ENCODE measurements at regions not wholly inside any gene's neighbourhood (a gene's known extent, or its start where the extent isn't known, plus 50 kb on each side); places are given as distances from the start of the nearest gene placed in this dataset.

DNA sequence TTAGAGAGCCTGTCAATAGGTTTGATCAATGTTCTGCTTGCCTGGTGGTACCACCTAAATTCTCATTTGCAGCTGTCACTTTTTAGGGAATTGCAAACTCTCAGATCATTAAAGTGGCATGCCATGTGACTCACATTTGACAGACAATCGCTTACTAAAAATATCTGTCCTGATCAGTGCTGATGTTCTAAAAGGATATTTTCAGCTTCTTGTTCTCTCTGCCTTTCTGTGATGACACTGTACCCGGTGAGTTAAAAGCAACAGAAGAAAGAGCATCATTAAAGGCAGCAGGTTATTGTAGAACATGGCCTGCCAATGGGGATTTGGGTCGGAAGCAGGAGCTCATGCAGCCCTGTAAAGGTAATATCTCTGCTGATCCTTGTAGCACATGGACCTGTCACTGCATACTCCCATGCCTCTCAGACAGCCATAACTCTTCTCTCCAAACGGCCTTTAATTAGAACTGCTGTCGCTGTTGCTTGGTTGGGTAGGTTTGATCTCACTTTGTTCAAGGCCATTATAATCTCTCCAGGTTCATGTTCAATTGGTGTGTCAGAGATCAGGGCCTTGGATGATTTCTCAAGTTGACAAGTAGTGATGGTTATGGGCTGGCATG is 441.3 kb upstream of the DEPDC1 start:
- H3K4me3 ChIP-seq (ENCODE audit: low read length): no peak overlapping the region
- WGBS, 2 experiments (ENCODE audit: insufficient coverage in 1 of 2, insufficient read length in 1 of 2): 93 to 100% methylated on average over 3 to 5 of the region's 5 CpGs
- TF ChIP-seq CTCF (conservative IDR thresholded peaks at IDR 0.05): no peak
- H3K9me3 ChIP-seq (ENCODE audit: control insufficient read depth, low read length): no peaks in the 10 kb centered on the region
- Mint-ChIP-seq H3K4me3 (no peak overlapping the region), H3K9me3 (no peaks in the 10 kb centered on the region), H3K27ac (no peak overlapping the region), H3K36me3 (ENCODE audit: low read depth) (no peaks in the 10 kb centered on the region), H3K27me3 (ENCODE audit: insufficient read depth) (no peaks in the 10 kb centered on the region), H3K4me1 (no peaks in the 10 kb centered on the region)
- no peak for DNase-seq
- H3K36me3 ChIP-seq (ENCODE audit: control insufficient read depth, insufficient read depth, low read length): no peaks in the 10 kb centered on the region
- no peaks in the 10 kb centered on the region for H3K27me3 ChIP-seq (ENCODE audit: control insufficient read depth, insufficient read depth, low read length, poor library complexity, severe bottlenecking)
- H3K9ac ChIP-seq (ENCODE audit: extremely low read depth, low read length, poor library complexity, severe bottlenecking): no peak overlapping the region
- no peaks in the 10 kb centered on the region for H3K4me1 ChIP-seq (ENCODE audit: control insufficient read depth, insufficient read depth, low read length)
- no peak overlapping the region for H3K27ac ChIP-seq (ENCODE audit: low read depth, low read length)

DNA sequence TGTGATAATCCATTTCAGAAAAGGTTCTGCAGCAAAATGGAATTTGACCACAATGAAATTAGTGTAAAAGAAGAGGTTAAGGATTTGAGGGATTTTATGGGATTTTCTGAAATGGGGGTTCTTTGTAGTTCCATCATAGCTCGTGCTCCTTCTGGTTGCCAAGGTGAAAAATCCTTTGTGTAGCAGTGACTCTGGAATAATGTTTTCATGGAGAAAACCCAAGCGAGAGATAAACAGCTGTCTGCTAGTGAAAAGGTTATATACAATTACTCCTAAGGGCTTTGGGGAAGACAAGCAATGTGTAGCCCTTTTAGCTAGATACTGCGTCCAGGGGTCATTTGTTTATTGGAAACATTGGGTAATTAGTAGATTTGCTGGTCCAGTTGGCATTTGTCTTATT is 453.2 kb upstream of the DEPDC1 start:
- Mint-ChIP-seq H3K4me1 (no peaks in the 10 kb centered on the region), H3K4me3 (no peak overlapping the region), H3K27ac (no peak overlapping the region), H3K36me3 (ENCODE audit: low read depth) (no peaks in the 10 kb centered on the region), H3K9me3 (no peaks in the 10 kb centered on the region), H3K27me3 (ENCODE audit: insufficient read depth) (no peaks in the 10 kb centered on the region)
- Histone ChIP-seq H3K27me3 (ENCODE audit: control insufficient read depth, insufficient read depth, low read length, poor library complexity, severe bottlenecking) (no peaks in the 10 kb centered on the region), H3K4me3 (ENCODE audit: low read length) (no peak overlapping the region), H3K4me1 (ENCODE audit: control insufficient read depth, insufficient read depth, low read length) (no peaks in the 10 kb centered on the region), H3K9ac (ENCODE audit: extremely low read depth, low read length, poor library complexity, severe bottlenecking) (no peak overlapping the region), H3K27ac (ENCODE audit: low read depth, low read length) (no peak overlapping the region), H3K9me3 (ENCODE audit: control insufficient read depth, low read length) (no peaks in the 10 kb centered on the region), H3K36me3 (ENCODE audit: control insufficient read depth, insufficient read depth, low read length) (no peaks in the 10 kb centered on the region)
- no peak for TF ChIP-seq CTCF (conservative IDR thresholded peaks at IDR 0.05)
- no peak for DNase-seq
- 83 to 91% methylated on average over 1 to 3 of the region's 3 CpGs for WGBS, 2 experiments (ENCODE audit: insufficient coverage in 1 of 2, insufficient read length in 1 of 2)

DNA sequence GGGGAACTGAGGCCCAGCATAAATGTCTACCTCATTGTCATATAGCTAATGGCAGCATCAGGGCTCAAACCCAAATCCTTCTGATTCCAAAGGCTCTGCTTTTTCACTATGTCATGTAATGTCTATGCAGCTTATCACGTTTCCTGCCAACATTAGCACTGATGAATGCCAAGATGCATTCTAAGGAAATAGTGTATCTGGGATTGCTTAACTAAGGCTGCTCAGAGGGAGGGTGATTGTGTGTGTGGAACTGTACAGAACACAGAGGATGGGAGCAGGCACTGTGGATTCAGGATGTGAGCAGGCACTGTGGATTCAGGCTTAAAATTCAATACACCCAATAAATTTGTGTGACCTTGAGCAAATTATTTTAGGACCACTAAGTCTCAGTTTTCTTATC is 456.4 kb upstream of the DEPDC1 start:
- no peak overlapping the region for H3K27ac Mint-ChIP-seq
- no peak for DNase-seq
- H3K27me3 ChIP-seq (ENCODE audit: control insufficient read depth, insufficient read depth, low read length, poor library complexity, severe bottlenecking): no peaks in the 10 kb centered on the region

More for the DNA sequence above, 456.4 kb upstream of the DEPDC1 start:
- Histone ChIP-seq H3K27ac (ENCODE audit: low read depth, low read length) (no peak overlapping the region), H3K4me1 (ENCODE audit: control insufficient read depth, insufficient read depth, low read length) (no peaks in the 10 kb centered on the region), H3K36me3 (ENCODE audit: control insufficient read depth, insufficient read depth, low read length) (no peaks in the 10 kb centered on the region), H3K9ac (ENCODE audit: extremely low read depth, low read length, poor library complexity, severe bottlenecking) (no peak overlapping the region), H3K9me3 (ENCODE audit: control insufficient read depth, low read length) (no peaks in the 10 kb centered on the region), H3K4me3 (ENCODE audit: low read length) (no peak overlapping the region)
- Mint-ChIP-seq H3K36me3 (ENCODE audit: low read depth) (no peaks in the 10 kb centered on the region), H3K4me1 (no peaks in the 10 kb centered on the region), H3K4me3 (no peak overlapping the region), H3K9me3 (no peaks in the 10 kb centered on the region), H3K27me3 (ENCODE audit: insufficient read depth) (no peaks in the 10 kb centered on the region)
- 86 to 89% methylated on average over 1 of the region's 1 CpG for WGBS, 2 experiments (ENCODE audit: insufficient coverage in 1 of 2, insufficient read length in 1 of 2)
- no peak for TF ChIP-seq CTCF (conservative IDR thresholded peaks at IDR 0.05)

Data from endodermal cell (in vitro differentiated cells).